HepG2 (cell line): ENCODE measurements at regions not wholly inside any gene's neighbourhood (a gene's known extent, or its start where the extent isn't known, plus 50 kb on each side); places are given as distances from the start of the nearest gene placed in this dataset.

Experiments used
- ATAC-seq: fragments of 200-7000 bp; cut with Tn5 transposase; 3 replicates; pipeline ENCODE4 v1.9.1; 2020; ENCODE audit warnings: mild to moderate bottlenecking, moderate library complexity
- BruUV-seq: library from RNA; stranded (reverse); fragments of 400-500 nt; replicated peaks from 2 replicates; lab custom pipeline; 2021; lab: Mats Ljungman, UMichigan
- CTCF ChIA-PET: fragments of 300-600 bp; formaldehyde crosslinking; extraction: SDS; loops from one replicate; lab custom pipeline; 2021; ENCODE audit warnings: low total read pairs, inconsistent platforms, low intra/inter-chr PET ratio; lab: Yijun Ruan, JAX
- POLR2A ChIA-PET: fragments of 350-600 bp; sonication (Branson Sonifier 250); formaldehyde crosslinking; loops from one replicate; lab custom pipeline; 2020; ENCODE audit warnings: antibody characterized with exemption, inconsistent platforms; lab: Yijun Ruan, JAX
- DNase-seq: peaks from one replicate; pipeline ENCODE4 v3.0.0-alpha.2; 2015; ENCODE audit warnings: low spot score
- FAIRE-seq: peaks from 3 replicates; lab custom pipeline; 2011; peaks lifted over from hg19 to GRCh38; lab: Jason Lieb, UNC
- H2AFZ ChIP-seq: one replicate; pipeline ENCODE4 v1.6.1; 2011; ENCODE audit warnings: low read length, inconsistent platforms
- H3K27ac ChIP-seq: fragments of 300-600 bp; 3 replicates; pipeline ENCODE4 v1.8.0; 2011; ENCODE audit warnings: mixed run types, mild to moderate bottlenecking, mixed read lengths, low read length, inconsistent platforms; ENCODE audit not compliant: insufficient read depth; ENCODE audit errors: extremely low read length
- H3K27me3 ChIP-seq, 2 experiments: fragments of 200-600 bp in 1 of 2; 2 replicates in 1 of 2; 3 replicates in 1 of 2; pipeline versions ENCODE4 v1.6.0 to v1.8.0; 2011; ENCODE audit warnings: low read length in 2 of 2, mild to moderate bottlenecking in 2 of 2, moderate library complexity in 2 of 2, inconsistent platforms in 1 of 2; ENCODE audit not compliant: insufficient read depth in 2 of 2, control insufficient read depth in 1 of 2
- H3K36me3 ChIP-seq, 2 experiments: fragments of 200-600 bp in 1 of 2; replicated peaks in 1 of 2; 2 replicates in 1 of 2; 3 replicates in 1 of 2; pipeline versions ENCODE4 v1.5.1 to v1.8.0; 2011; ENCODE audit warnings: low read length in 2 of 2, inconsistent platforms in 1 of 2; ENCODE audit not compliant: insufficient read depth in 2 of 2, control insufficient read depth in 1 of 2
- H3K4me1 ChIP-seq: 2 replicates; pipeline ENCODE4 v1.5.1; 2012; ENCODE audit warnings: low read length, inconsistent platforms; ENCODE audit not compliant: insufficient read depth
- H3K4me2 ChIP-seq: 2 replicates; pipeline ENCODE4 v1.6.0; 2011; ENCODE audit warnings: low read depth, low read length, inconsistent platforms
- H3K4me3 ChIP-seq, 3 experiments: fragments of 200-600 bp in 1 of 3; sonication (generic), shearing (Covaris generic) in 1 of 3; replicated peaks in 1 of 3; 2 replicates each; pipeline ENCODE4 v1.5.1; 2011 to 2016; ENCODE audit warnings: low read length in 3 of 3, inconsistent platforms in 2 of 3, low read depth in 2 of 3, mild to moderate bottlenecking in 2 of 3, control low read depth in 1 of 3, mixed read lengths in 1 of 3; ENCODE audit not compliant: insufficient read depth in 1 of 3
- H3K79me2 ChIP-seq: one replicate; pipeline ENCODE4 v1.6.1; 2011; ENCODE audit warnings: low read length, inconsistent platforms; ENCODE audit not compliant: insufficient read depth
- H3K9ac ChIP-seq: 2 replicates; pipeline ENCODE4 v1.6.0; 2011; ENCODE audit warnings: mild to moderate bottlenecking, low read depth, low read length, inconsistent platforms; ENCODE audit not compliant: insufficient read depth
- H3K9me3 ChIP-seq: 2 replicates; pipeline ENCODE4 v1.5.1; 2012; ENCODE audit warnings: mild to moderate bottlenecking, low read length
- H4K20me1 ChIP-seq: 2 replicates; pipeline ENCODE4 v1.6.0; 2011; ENCODE audit warnings: inconsistent platforms, mild to moderate bottlenecking, low read length, moderate library complexity; ENCODE audit not compliant: insufficient read depth
- DMAP1 ChIP-seq: IDR thresholded peaks from 2 replicates; pipeline ENCODE4 v1.6.1; 2016
- MTA3 ChIP-seq: sonication (generic); formaldehyde crosslinking; IDR thresholded peaks from 2 replicates; pipeline ENCODE4 v1.4.0; 2020; ENCODE audit warnings: missing genetic modification reagents
- NFATC3 ChIP-seq: sonication (generic); formaldehyde crosslinking; IDR thresholded peaks from 2 replicates; pipeline ENCODE4 v1.5.1; 2020; ENCODE audit warnings: mild to moderate bottlenecking, missing genetic modification reagents
- NPAS2 ChIP-seq: sonication (generic); formaldehyde crosslinking; IDR thresholded peaks from 2 replicates; pipeline ENCODE4 v1.8.0; 2022; ENCODE audit warnings: mild to moderate bottlenecking, missing genetic modification reagents, borderline replicate concordance
- SRY ChIP-seq: sonication (generic); formaldehyde crosslinking; IDR thresholded peaks from 2 replicates; pipeline ENCODE4 v1.8.0; 2022; ENCODE audit warnings: mild to moderate bottlenecking, missing genetic modification reagents
- ZBTB20 ChIP-seq: sonication (generic); formaldehyde crosslinking; IDR thresholded peaks from 2 replicates; pipeline ENCODE4 v1.8.1; 2023; ENCODE audit warnings: missing genetic modification reagents, low read depth, mild to moderate bottlenecking, borderline replicate concordance
- ZBTB43 ChIP-seq: sonication (generic); formaldehyde crosslinking; conservative IDR thresholded peaks from 2 replicates; pipeline ENCODE4 v1.4.0; 2020; ENCODE audit warnings: missing genetic modification reagents
- ZBTB46 ChIP-seq: sonication (generic); formaldehyde crosslinking; IDR thresholded peaks from 2 replicates; pipeline ENCODE4 v1.4.0; 2020; ENCODE audit warnings: mild to moderate bottlenecking, missing genetic modification reagents, borderline replicate concordance
- ZMYM4 ChIP-seq: sonication (generic); formaldehyde crosslinking; IDR thresholded peaks from 2 replicates; pipeline ENCODE4 v1.8.1; 2023; ENCODE audit warnings: mild to moderate bottlenecking, missing genetic modification reagents
- ZNF142 ChIP-seq: sonication (generic); formaldehyde crosslinking; IDR thresholded peaks from 2 replicates; pipeline ENCODE4 v1.4.0; 2020; ENCODE audit warnings: missing genetic modification reagents
- ZNF24 ChIP-seq: fragments of 450-650 bp; IDR thresholded peaks from 2 replicates; pipeline ENCODE4 v1.6.1; 2017; ENCODE audit warnings: antibody characterized with exemption, mild to moderate bottlenecking
- ZNF761 ChIP-seq: sonication (generic); formaldehyde crosslinking; conservative IDR thresholded peaks from 2 replicates; pipeline ENCODE4 v1.4.0; 2020; ENCODE audit warnings: mild to moderate bottlenecking, missing genetic modification reagents
- WGBS: methylation state at CpG from one replicate; pipeline ENCODE4 v1.1.6; 2017; ENCODE audit warnings: low lambda C conversion rate; 5-methylcytosine and 5-hydroxymethylcytosine counted together
- in situ Hi-C: cut with HindIII; loops from 2 replicates; pipeline ENCODE4 v1.10.0; 2017; ENCODE audit warnings: low pct_unique_long_range_greater_than_20kb; ENCODE audit not compliant: extremely low pct_ligation_motif_present
- intact Hi-C: fragments of 100-400 bp; cut with micrococcal nuclease; formaldehyde crosslinking; loops from one replicate; pipeline ENCODE4 v1.10.0; 2022; ENCODE audit not compliant: unreplicated experiment

- TF ChIP-seq ZBTB46 (no peak), ZNF761 (no peak), DMAP1 (CRISPR knock-in tag) (no peak), ZMYM4 (CRISPR knock-in tag) (no peak), NPAS2 (CRISPR knock-in tag) (no peak), NFATC3 (CRISPR knock-in tag) (no peak), ZBTB43 (no peak)
These were observed 648.7 kb upstream of the FRG1 start (continued) for GRCh38 chr4:189291939-189292338.

GRCh38 chr4:189293459-189293858 lies 647.2 kb upstream of the FRG1 start:
- in situ Hi-C loops (no loop called here), intact Hi-C loops (no loop called here)
- Histone ChIP-seq H3K4me2 (no peak overlapping the region), H3K9me3 (no peaks in the 10 kb centered on the region), H3K4me3 (no peak overlapping the region), H3K36me3 (0 out of 5 replicates have a peak, but pooled peaks cover 0 to 2% of the 10 kb centered on the region in 2 experiments), H3K79me2 (no peaks in the 10 kb centered on the region), H3K27me3 (no peaks in the 10 kb centered on the region), H4K20me1 (no peaks in the 10 kb centered on the region), H3K4me1 (no peaks in the 10 kb centered on the region), H3K27ac (no peak overlapping the region), H3K9ac (no peak overlapping the region), H2AFZ (no peak overlapping the region)
- ChIA-PET POLR2A (no interaction called here), CTCF (no interaction called here)
- ATAC-seq, result no peak
- DNase-seq, result no peak
- FAIRE-seq, result no peak
- WGBS, result 56% methylated on average over 3 of the region's 3 CpGs
- no TSS peak for BruUV-seq
- no peak for TF ChIP-seq ZBTB20 (CRISPR knock-in tag)
- TF ChIP-seq SRY (CRISPR knock-in tag), result no peak
- no peak for TF ChIP-seq ZNF142
- TF ChIP-seq MTA3 (CRISPR knock-in tag), result no peak
- TF ChIP-seq ZNF24, result no peak
